Limb (tissue), 2 donors: ENCODE measurements at regions not wholly inside any gene's neighbourhood (a gene's known extent, or its start where the extent isn't known, plus 50 kb on each side); places are given as distances from the start of the nearest gene placed in this dataset.

Experiments
- DNase-seq, 2 donors: peaks; one replicate each; pipeline ENCODE4 v3.0.0-alpha.2; 2016; ENCODE audit errors: extremely low spot score in 2 of 2

DNA sequence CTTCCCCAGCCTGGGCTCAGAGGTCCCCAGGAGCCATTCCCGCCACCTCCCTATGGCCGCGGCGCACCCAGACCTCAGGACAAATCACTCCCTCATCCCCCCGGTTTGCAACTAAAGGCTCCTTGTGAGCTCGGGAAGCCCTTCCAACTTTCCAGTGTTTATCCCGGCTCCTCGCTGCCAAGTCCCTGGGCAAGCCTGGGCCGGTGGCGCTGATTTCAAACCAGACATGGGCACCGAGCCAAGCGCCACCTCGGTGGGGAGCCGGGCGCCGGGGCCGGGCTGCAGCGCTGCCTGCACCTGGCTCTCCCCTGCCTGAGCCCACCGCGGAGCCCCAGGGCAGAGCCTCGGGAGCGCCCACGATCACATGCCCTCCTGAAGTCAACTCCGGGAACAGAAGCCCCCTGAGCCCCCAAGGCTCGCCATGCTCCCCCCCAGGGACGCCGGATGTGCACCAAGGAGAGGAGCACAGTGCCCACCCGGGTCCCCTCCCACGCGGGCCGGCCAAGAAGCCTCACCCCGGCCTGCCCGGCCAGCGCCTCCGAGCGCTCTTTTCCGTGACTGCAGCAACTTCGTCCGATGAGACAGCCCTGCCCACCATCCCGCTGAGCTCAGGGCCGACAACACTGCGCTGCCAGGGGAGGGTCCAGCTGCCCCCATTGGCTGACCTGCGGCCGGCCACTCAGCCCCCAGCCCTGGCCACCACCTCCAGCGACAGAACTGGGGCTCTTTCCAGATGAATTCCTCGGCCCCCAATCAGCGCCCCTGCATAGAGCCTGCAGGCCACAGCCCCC is 50.0 kb downstream of the NCOR2 start:
- DNase-seq: peak; percentile 68 to 90

DNA sequence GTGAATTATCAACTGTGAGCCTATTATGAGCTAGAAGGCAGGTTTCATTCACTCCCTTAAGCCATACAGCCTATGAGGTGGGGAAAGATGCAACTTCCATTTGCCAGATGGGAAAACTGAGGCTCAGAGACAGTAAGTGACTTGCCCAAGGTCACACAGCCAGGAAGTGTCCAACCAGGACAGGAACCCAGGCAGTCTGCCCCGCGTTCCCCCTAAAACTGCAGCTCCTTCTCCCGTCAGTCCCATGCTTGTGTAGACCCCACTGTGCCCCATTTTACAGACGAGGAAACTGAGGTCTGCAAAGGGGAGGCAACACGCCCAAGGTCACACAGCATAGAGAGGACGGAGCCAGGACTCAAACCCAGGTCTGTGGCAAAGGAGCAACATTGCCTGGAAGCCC is 50.6 kb downstream of the NCOR2 start:
- DNase-seq: no peak

DNA sequence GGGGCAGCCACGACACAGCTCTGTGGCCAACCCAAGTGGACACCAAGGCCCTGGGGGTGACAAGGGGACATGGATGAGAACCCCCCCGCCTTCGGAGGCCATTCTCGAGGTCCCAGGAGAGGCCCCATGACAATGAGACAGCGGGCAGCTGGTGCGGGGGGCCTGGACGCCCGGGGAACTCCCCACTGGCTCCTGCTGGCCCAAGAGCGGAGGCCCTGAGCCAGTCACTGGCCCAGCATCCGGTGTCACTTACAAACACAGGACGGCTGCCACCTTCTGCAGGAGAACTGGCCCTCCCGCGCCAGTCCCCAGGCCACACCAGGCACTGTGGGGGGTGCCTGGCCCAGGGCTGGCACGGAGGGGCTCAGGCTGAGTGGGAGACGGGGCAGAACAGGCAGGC is 51.4 kb downstream of the NCOR2 start:
- DNase-seq: no peak

DNA sequence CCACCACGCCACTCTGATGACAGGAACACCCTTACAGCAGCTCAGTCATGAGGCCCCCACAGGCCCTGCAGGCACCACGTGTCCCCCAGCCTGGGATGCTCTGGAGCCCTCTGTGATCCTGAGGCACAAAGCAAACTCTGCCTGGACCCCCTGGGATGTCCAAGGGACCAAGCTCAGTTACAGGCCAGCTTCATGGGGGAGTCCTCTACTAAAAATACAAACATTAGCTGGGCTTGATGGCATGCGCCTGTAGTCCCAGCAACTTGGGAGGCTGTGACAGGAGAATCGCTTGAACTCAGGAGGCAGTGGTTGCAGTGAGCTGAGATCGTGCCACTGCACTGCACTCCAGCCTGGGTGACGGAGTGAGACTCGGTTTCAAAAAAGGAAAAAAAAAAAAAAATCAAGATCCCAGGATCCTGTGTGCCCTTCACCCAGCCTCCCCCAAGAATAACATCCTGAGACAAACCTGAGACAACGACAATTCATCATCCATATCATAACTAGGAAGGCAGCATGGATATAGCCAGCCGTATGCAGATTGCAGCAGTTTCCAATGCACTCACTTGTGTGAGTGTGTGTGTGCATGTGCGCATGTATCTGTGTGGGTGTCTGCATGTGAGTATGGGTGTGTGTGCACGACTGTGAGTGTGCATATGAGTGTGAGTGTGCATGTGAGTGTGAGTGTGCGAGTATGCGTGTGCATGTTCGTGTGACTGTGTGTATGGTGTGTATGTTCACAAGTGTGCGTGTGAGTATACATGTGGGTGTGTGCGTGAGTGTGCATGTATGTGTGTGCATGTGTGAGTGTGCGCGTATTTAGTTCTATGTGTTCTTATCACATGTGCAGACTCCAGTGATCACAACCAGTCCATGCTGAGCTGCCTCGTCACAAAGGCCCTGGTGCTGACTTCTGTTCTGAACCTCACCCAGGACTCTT is 52.1 kb downstream of the NCOR2 start:
- no peak for DNase-seq

DNA sequence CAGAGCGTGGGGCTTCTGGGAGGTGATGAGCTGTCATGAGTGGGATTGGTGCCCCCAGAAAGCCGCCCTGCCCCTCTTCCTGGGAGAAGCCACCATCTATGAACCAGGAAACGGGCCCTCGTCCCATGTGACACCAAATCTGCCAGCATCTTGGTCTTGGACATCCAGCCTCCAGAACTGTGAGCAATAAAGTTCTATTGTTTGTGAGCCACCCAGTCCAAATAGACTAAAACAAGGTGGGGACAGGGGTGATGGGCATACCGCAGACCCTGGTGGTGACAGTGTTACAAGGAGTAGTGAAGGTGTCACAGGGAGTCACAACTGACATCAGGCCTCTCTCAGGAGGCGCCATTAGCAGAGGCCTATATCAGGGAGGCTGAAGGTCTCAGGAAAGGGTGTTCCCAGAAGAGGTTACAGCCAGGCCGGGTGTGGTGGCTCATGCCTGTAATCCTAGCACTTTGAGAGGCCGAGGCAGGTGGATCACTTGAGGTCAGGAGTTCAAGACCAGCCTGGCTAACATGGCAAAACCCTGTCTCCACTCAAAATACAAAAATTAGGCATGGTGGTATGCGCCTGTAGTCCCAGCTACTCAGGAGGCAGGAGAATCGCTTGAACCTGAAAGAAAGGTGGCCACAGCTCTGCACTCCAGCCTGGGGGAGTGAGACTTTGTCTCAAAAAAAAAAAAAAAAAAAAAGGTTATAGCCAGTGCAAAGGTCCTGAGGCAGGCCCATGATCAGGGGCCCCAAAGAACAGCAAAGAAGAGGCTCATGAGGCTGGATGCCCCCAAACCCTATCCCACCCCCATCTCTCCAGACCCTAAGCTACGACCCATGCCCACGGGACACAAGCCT is 53.0 kb downstream of the NCOR2 start:
- DNase-seq: no peak

DNA sequence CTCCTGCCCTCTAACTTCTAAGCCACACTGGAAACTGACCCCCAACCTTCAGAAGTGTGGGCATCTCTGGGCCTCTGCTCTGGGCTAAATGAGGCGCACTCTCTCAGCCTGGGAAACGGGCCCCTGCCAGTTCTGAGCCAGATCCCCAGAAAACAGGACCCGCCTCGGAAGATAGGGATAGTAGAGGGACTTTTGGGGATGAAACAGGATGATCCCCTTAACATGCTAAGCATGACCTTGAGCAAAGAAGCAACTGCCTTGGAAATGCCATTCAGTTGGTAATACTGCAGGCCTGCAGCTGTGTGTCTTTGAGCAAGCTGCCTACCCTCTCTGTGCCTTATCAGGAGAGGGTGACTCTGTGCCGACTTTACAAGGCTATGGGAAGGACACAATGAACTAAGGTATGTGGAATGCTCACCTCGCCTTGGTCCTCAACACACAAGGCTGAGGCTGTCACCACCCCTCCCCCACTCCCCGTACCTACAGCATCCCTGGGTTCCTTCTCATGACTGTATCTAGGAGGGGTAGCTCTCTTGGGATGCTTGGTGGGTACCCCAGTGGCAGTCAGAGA is 54.0 kb downstream of the NCOR2 start:
- no peak for DNase-seq

DNA sequence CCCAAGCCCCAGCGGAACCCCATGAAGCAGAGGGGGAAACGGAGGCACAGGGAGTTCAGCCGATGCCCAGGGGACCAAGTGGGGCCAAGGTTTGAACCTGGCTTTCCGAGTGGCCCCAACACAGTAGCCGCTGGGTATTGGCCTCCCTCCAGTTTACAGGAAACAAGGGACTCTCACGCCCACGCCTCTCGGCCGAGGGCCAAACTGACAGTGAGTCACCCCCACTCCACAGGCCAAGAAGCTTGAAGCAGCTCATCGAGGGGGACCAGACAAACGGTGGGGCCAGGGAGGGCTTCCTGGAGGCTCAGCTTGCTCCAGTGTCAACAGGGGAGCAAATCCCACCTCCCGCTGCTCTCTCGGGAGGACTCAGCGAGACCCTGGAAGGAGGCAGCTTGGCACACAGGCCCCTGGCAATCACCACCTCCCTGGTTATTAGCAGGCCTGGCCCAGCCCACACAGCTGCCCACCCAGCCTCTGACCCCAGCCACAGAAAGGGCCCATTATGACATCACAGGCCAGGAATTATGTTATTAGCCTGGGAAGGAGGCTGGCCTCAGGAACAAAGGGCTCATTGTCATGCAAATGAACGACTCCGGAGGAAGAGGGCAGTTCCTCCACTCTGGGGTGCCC is 54.6 kb downstream of the NCOR2 start:
- DNase-seq: peak in 1 of 2 donors; percentile 79

DNA sequence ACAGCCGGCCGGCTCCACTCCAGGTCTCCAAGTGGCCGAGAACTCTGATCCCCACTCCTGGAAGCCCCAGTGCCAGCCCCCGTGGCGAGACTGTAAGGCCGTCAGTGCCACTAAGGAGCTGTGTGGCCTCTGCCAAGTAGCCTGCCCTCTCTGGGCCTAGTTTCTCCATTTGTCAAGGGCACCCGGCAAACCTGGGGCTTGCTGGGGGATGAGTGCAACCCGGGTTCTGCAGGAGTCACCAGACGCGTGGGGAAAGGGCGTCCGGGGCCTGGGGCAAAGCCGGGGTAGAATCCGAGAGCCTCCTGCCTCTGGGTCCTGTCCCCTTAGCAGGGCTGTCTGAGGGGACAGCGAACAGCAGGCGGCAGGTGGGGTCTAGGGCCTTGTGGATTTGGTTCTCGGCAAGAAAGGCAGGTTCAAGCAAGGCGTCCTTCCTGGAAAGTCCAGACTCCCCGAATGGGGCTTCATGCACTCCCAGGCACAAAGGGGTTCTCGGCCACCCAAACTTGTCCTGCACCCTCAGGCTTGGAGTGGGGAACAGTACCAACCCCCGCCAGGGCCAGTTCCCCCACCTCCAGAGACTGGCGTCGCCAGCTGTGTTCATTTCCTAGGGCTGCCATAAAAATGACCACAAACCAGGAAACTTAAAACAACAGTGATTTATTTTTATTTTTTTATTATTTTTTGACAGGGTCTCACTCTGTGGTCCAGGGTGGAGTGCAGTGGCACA is 56.0 kb downstream of the NCOR2 start:
- no peak for DNase-seq

DNA sequence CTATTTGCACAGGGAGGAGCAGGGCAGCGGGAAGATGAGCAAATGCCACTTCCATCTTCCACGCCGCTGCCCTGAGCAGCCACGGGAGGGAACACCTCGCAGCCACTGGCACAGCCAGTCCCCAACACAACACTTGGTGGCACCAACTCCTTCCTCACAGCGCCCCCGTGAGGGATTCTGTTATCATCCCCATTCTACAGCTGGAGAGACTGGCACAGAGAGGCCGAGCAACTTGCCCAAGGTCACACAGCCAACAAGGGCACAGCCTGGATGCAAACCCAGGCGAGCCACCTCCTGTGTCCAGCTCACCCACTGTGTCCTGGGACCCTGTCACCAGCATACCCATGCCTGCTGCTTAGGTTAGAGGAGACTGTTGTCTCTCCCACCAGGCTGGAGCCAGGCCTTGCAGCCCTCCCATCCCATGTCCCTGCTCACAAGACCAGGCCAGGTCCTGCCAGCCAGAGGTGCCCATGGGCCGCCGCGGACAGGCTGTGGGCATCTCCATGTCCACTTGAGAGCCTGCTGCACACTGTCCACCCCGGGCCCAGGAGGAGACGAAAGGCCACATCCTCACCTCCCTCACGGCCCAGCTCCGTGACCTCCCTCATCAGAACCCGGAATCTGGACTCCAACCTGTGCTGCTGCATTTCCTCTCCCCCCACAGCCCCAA is 57.0 kb downstream of the NCOR2 start:
- no peak for DNase-seq

DNA sequence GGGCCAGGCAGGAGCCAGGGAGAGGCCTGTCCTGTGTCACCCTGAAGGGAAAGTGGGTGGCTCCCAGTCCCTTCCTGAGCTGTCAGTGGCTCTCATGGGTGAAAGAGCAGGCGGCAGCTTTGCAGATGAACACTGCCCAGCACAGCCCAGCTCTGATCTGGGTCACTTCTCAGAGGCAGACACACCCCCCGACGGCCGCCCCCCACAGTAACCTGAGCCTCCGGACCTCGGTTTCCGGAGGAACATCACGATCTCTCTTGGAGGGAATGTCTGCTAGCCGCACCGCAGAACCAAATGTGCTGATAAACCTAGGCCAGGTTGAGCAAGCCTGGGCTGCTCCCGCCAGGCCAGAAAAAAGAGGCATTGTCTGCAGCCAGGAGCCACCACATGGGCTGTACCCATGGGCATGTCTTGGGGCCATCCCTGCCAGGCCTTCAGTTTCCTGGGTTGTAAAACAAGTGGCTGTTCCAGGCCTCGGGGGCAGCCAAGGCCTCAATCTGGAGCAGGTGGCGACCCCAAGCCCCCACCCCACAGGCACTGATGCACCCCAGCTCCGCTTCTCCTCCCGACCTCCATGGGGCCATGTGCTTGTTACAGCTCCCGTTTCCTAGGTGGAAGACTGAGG is 57.6 kb downstream of the NCOR2 start:
- peak in 1 of 2 donors; percentile 68 for DNase-seq

DNA sequence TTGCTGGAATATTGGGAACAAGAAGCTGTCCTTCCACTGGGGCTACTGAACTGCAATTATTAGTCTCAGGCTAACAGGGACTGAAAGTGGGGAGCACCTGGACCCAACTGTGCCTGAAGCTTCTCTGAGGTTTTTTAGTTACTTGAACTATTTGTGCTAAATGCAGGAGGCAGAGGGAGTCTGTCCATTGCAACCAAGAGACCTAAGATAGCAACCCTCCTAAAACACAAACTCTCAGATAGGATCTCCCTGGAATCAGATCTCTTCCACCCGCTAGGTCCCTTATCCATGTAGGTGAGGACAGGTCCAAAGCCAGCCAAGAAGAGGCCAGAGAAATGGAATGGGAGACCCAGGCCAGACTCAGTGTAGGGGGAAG is 58.1 kb downstream of the NCOR2 start:
- no peak for DNase-seq

DNA sequence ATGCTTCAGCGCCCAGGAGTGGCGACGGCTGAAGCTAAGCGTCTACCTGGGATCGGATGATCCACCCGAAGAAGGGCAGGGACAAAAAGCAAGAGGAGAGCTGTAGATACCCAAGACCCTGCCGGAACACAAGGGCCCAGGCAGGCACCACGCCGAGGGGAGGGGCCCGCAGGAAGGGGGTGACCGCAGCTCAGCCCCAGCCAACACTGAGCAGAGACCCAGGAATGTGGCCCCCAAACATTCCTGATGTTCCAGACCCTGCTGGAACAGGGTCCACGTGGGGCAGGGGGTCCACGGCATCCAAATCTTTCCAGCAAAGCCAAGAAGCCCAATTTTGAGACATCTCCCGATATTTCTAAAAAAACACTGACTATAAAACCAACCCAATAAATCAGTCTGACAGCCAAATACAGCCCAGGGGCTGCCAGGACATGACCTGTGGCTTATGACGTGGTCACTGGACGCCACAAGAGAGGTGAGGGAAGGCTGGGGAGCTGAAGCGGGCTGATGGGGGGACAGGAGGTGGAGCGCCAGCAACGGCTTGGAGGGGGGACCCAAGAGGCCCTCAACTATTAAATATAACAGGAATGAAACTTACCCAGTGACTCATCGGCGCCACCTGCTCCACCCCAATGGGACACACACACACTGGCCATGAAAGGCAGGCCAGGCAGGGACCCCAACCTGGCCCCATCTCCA is 58.9 kb downstream of the NCOR2 start:
- DNase-seq: no peak

DNA sequence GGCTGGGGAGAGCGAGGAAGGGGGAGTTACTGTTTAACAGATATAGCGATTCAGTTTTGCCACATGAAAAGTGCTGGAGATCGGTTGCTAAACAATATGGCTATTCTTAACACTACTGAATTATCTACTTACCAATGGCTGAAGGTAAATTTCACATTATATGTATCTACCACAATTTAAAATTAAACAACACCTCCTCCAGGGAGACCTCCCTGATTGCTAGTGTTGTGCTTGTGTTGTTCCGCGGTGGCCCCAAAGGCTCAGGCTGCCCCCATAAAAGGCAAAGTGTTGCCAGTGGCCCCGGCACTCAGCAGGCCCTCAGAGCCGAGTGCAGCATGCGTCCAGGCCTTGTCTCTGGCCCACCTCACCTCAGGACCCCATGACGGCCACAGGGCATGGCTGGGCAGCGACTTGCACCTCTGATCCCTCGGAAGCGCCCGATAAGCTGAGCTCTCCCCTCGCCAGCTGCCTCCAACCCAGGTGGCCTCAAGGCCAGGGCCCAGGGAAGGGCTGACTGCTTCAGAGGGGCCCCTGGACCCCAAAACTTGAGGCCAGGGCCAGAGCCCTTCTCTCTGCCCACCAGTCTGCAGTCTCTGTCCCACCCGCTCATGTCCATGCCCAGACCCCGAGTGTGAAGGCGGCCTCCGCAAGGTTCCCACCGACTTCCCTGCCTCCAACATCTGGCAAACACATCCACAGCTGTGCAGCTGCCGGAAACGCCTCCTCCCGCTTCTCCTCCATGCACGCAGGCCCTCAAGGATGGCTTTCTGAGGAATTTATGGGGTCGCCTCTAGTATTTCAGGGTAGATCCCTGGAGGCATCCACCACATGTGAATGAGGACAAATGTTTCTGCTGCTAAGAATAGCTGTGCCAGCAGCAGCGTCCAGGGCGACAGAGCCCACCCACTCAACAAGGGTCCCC is 60.0 kb downstream of the NCOR2 start:
- peak; percentile 84 to 91 for DNase-seq

DNA sequence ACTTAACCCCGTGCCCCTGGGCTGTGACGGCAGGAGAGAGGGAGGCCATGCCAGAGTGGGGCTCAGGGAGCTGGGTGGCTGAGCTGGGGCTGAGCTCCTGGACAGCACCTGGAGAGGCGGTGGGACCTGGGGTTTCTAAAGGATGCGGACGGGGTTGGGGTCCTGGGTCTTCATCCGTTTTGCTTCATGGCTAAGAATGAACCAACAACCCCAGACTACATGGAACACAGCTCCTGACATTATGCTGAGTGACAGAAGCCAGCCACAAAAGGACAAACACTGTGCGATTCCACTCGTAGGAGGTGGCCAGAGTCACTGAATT is 60.6 kb downstream of the NCOR2 start:
- no peak for DNase-seq

DNA sequence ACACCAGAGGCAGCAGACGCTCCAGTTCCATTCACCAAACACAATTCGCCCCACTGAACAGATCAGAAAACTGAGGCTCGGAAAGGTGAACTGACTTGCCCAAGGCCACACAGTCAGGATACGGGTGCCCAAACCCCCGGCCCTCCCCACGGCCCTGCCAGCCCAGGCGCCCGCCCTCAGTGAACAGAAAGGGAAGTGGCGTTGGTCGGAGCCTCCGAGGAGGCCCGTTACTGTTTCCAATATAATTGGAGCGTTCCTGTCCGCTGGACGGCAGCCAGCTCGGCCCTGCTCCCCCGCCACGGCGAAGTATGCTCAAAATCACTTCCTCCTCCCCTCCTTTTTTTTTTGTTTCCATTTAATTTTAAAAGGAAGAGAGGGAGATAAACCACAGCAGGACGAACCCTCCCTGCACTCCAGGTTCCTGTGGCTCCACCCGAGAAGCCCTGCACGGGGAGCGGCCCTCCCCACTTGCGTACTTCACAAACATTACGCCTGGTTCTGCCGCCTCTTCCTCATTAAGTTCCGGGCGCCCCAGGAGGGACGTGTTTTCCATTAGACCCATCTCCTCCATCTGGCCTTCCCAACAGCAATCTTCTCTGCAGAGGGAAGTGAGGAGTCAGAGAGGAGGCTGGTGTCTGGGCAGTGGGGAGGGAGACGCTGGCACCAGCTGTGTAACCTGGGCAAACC is 61.1 kb downstream of the NCOR2 start:
- peak; percentile 79 to 81 for DNase-seq

DNA sequence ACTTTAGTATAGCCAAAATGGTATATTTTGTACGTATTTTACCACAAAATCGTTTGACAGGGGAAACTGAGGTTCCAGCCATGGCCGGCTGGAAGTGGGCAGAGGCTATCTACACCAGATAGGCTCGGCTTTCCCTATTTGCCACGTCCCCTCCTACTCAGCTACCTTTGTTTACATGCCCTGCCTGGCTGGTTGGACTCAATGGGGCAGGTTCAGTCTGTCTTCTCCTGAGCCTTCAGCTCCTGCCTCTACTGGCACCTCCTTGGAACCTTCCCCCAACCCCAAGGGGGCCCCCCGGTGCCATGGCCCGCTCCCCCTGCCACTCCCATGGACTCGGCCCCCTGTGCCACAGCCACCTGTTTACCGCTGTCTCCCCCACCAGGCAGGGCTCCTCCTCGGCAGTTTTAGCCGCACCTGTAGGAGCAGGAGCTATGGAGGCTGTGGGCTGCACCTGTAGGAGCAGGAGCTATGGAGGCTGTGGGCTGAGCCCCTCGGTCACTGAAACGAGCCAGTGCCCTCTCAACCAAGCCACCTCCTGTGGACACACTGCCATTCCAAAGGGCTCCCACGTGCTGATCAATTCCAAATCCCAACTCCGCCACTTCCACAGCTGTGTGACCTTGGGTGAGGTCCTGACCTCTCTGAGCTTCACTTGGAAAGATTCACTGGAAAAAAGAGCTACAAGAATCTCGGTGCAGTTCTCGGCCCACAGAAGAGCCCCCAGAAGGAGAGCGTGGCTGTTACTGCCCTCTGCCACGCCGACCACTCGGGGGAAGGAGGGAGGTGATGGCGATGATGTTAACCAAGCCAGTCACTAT is 62.2 kb downstream of the NCOR2 start:
- DNase-seq: no peak
